ENCODE measurements at regions not wholly inside any gene's neighbourhood (a gene's known extent, or its start where the extent isn't known, plus 50 kb on each side); places are given as distances from the start of the nearest gene placed in this dataset.

DNA sequence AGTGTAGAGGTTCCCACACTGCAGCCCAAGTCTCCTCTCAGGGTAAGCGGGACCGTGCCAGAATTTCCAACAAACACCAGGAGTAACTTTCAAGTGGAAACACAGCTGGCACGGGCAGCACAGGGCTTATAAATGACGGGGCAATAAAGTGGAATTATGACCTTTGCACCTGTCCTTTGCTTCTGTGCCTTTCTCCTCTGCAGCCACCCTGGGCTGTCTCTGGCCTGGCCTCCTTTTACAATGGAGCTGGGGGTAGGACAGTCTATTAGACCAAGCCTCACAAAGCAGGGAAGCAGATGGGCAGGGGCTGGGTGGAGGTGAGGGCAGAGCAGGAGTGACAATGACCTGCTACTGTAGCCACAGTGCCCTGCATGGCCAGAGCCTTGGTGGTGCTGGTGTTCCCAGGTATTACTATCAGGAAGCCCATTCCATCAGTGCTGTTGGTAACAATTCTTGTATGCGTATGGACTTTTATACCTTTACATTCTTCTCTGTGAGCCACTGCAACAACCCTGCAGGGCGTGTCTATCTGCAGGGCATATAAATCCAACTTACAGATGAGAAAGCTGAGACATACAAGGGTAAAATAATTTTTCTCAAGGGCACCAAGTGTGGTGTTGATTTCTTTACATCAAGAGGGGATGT lies 387.8 kb downstream of the CTTN start:
- no peak for DNase-seq (ENCODE audit: low read depth, low spot score)

DNA sequence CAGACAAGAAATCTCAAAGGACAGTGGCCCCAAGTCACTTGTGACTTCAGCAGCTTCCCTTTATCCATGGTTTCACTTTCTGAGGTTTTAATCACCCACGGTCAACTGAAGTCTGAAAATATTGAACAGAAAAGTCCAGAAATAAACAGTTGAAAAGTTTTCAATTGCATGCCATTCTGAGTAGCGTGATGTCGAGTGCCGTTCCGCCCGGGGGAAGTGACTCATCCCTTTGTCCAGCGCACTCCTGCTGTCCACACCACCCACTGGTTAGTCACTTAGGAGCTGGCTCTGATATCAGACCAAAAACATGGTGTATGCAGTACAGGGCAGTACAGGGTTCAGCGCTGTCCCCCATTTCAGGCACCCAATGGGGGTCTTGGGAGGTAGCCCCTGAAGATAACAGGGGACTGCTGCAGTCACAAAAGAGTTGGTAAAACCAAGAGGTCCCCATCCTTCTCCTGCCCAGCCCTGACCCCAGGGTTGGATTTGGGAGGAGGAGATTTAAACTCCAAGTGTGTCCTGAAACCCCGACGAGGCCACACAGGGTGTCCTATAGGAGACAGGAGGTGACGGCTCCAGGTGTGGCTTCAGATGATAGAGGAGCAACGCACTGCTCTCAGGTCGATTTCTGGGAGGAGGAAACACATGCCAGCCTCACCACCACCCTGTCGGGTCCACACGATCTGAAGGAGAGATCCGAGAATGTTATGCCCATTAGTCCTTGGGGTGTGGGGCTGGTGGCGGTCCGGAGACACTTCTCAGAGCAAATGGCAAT lies 390.1 kb downstream of the CTTN start:
- DNase-seq (ENCODE audit: low read depth, low spot score): no peak

DNA sequence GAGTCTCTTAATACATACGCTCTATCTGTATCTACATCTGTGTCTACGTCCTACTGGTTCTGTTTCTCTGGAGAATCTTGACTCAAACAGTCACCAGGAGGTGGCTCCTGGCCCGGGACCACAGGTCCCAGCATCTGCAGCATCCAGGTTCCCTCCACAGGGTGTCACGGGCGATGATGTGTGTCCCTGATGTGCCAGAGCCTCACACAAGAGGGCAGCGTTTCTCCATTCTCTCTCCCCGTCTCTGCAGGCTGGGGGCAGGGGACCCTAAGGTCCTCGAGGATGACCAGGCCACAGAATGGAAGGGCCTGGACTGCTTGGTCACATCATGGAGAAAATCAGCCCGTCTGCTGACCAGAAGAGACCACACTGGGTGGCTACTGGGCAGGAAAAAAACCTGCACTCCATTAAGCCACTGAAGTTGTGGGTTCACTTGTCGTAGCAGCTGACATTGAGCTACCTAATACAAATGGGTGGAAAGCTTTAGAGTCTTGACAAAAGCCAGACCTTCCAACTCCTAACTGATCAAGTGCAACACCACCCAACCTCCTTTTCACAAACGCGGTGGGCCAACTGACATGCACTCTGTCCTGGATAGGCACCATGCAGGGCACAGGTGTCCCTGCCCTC lies 392.5 kb downstream of the CTTN start:
- no peak for DNase-seq (ENCODE audit: low read depth, low spot score)

DNA sequence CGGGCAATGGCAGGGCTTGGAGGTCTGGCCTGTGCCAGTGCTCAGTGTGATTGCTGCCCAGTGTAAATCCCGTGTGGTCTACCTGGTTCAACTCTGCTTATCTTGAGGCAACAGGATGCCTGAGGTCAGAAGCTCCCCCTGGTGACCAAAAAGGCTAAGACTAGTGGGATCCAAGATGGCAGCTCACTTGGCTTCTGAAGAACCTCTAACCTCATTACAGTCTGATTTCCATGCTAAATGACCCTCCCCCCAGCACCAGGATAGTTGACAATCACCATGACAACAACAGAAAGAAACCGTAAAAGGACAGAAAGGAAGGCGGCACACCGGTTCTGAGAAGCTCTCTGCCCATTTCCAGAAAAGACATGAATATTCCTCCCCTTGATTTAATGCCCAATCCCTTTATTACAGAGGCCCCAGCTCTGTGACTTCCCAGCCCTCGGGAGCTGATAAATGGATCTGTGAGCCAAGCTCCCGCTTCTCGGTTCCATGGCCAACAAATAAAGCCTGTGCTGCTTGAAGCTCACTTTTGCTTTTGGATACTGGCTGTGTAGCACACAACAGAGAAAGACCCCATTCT lies 398.4 kb downstream of the CTTN start:
- DNase-seq (ENCODE audit: low read depth, low spot score): no peak

DNA sequence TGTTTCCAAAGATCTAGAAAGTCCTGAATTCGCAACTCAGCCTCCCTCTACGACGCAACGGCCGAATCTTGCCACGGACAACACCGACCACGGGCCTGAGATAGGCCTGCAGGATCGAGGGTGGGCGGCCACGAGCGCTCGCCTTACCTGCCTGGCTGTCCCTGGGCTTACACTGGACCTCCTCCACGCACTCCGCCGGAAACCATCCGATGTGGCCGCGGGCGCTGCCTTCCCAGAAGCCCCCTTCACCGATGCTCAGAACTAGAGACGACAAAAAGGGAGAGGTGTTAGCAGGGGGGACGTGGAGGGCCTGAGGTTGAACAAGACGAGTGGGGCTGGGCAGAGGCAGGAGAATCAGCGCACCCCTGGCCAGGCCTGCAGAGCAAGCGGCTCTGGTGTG lies 400.0 kb downstream of the CTTN start:
- DNase-seq (ENCODE audit: low read depth, low spot score): no peak

DNA sequence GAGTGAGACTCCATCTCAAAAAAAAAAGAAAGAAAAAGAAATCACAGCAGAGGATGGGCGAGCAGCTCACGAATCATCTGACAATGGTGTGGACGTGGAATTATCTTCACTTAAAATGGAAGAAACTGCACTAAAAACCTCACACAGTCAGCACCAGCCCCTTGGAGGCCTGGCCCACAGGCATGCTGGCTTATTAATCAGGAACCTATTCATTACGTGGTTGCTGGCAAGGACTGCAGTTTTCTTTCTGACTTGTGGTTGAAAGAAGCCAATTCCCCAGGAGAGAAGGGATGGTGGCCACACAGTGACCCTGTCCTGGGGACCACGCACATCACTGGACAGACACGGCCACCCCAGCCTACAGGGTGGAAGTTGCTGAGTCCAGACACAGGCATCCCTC lies 401.1 kb downstream of the CTTN start:
- DNase-seq (ENCODE audit: low read depth, low spot score): no peak

DNA sequence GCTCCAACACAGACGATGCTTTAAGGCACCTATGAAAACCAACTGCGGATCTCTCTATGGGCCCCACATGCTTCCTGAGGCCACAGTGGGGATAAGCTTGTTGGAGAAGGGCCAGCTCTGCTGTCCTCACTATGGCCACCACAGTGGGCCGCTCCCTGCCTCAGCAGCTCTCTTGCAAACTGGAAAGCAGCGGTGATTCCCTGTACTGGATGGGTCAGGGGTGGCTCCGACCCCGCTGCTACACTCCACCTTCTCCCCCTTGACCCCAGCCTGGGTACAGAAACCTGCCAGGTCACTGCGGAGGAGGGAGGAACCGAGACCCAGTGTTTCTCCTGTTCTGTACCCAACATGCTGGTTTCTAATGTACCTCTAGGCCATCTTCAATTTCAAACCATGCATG lies 403.9 kb downstream of the CTTN start:
- no peak for DNase-seq (ENCODE audit: low read depth, low spot score)

DNA sequence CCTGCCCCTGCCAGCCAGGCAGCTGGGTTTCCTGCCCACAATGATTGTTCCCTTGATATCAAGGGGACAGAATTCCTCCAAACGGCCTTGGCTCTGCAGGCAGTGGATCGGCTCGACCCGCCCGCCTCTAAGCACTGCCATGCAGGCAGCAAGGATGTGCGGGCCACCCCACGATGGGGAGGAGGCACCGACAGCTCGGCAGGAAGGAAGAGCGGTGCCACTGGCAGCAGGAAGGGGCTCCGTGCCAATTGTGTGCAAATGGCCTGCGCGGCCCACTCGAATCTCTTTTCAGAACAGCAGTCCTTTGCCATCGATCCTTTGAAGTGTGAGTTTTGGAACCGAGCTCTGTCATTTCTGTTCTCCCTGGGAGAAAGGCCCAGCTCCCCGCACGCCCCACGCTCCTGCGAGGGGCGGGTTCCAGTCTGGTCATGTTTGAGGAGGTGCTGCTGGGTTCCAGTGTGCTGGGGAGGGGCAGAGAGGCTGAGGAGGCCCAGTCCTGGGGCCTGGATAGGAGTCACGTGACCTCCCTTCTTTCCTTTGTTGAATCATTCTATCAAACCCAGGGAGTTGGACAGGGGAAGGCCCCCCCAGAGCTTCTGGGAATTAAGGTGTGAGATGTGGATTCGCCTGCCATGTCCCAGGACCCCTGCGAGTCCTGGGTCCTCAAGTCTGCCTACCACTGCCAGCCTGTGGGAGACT lies 406.0 kb downstream of the CTTN start:
- no peak for DNase-seq (ENCODE audit: low read depth, low spot score)

DNA sequence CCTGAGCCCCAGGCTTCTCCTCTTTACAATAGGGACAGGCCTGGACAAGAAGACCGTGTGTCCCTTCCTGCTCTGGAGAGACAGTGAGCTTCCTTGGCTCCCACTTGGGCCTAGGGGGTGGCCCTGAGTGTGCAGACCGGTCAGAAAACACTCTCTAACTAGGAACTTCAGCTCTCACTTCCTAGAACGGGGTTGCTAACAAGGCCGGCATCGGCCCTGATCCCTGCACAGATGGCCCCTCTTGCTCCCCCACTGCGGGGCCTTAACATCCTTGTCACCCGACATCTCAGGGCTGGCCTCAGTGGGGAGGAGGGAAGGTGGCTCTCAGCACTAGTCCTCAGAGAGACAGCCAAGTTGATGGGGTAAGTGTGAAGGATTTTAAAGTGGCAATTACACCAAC lies 406.9 kb downstream of the CTTN start:
- DNase-seq (ENCODE audit: low read depth, low spot score): no peak

DNA sequence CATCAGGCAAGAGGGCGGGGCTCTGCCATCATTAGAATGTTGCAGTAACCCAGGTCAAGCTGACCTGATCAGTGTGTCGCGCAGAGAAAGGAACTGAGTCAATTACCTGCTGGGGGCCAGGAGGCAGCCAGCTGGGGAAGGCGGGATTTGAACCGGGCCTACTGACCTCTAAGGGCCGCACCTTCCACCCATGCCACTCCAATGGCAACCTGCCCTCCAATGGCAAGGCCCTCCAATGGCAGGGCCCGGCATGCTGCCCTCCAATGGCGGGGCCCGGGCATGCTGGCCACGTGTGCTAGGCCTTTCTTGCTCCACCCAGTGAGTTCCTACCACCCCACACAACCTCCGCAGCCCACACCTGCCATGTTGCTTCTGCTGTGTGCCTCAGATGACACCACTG lies 407.6 kb downstream of the CTTN start:
- DNase-seq (ENCODE audit: low read depth, low spot score): no peak

DNA sequence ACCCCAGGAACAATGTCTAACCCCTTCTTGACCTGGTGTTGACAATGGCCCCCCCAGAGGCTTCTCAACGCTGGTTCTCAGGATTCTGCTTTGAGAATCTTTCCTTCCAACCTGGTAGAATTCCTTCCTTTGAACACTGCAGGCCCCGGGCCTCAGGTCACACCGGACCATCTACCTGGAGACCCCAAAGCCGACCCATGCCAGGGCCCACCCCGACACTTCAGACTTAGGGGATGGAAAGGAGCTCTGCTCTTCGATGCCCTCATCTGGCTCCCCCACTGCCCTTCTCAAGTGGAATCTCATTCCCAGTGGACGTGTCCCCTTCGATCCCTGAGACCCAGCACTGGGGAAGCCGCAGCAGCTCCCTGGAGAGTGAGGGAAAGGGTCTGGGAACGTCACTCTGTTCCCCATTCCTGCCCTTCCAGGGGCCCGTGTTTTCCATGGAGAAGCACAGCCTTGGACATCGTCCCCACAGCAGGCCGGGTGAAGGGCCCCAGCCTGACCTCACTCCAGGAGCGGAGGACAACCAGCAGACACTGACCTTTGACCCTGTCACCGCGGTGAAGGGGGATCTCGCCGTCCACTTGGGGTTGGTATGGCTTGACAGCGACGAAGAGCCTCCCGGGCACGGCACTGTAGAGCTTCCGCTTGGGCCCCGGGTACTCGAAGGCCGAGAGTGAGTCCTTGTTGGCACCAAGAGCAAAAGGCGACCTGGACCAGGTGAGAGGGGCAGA lies 408.3 kb downstream of the CTTN start:
- no peak for DNase-seq (ENCODE audit: low read depth, low spot score)

DNA sequence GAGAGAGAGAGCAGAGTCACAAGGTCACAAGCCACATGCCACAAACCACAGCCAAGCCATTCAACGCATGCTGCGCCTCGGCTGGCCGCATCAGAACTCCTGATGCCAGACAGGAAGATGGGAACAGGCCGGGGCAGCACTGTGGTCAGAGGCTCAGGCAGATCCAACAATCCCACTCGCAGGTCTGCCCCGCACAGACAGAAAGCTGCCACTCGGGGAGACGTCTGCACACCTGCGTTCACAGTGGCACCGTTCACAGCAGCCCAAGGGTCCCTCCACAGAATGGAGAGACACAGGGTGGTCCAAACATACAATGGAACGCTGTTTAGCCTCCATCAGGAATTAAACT lies 408.8 kb downstream of the CTTN start:
- DNase-seq (ENCODE audit: low read depth, low spot score): no peak

DNA sequence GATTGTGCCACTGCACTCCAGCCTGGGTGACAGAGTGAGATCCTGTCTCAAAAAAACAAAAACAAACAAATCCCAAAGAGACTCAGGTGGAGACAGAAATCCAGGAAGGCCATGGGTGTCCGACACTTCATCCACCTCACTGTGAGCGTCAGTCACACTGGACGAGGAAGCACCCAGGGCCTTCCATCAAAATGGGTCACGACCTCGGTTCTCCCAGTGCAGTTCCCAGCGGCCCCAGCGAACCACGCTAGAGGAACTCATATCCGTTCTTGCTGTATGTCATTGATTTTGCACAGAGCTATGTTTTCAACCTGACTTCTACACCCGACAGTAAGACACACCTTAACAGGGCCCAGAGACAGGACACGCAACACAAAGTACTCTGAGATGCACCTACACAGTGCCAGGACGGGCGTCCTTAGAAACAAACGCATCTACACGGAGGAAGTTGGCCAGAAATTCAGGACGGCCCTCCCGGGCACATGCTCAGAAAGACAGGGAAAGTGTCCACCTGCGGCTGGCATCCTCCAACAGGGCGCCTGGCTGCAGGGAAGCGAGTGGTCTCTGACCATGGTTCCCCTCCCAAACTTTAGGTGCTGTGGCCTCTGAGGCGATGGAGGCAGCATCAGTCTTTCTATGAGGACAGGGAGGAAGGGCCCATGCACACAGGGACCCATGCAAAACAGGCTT lies 410.5 kb downstream of the CTTN start:
- DNase-seq (ENCODE audit: low read depth, low spot score): no peak

DNA sequence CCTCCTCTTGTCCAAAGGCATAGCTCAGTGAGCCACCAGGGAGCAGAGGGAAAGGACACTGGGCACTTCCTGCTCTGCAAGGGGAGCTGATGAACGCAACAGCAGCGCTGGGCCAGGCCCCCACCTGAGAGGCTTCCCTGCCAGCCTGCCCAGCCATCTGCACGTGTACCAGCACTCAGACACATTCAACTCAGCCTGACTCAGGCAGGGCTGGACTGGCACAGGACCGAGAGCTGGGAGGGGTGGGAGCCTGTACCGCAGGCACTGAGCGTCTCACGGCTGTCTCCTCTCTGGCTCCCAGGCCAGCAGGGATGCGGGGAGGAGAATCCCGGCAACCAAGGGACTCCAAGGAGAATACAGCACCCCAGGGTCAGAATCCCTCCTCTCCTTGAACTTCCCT lies 411.8 kb downstream of the CTTN start:
- no peak for DNase-seq (ENCODE audit: low read depth, low spot score)

DNA sequence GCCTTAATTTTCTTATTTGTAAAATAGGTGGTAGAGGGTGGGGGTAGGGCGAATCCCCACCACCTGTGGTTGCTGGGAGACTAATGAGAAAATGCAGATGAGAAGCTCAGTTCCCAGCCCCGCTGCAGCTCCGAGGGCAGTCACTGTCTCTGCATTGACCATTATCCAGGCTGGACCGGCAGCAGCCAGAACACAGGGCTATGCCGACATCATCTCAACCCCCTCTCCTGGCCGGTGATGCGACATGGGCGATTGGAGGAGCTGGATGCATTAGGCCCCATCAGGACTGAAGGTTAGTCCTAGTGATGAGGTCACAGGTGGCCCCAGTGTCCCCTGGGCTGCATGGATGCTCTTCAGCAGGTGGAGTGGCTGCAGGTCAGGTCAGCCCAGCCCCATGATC lies 412.4 kb downstream of the CTTN start:
- no peak for DNase-seq (ENCODE audit: low read depth, low spot score)

DNA sequence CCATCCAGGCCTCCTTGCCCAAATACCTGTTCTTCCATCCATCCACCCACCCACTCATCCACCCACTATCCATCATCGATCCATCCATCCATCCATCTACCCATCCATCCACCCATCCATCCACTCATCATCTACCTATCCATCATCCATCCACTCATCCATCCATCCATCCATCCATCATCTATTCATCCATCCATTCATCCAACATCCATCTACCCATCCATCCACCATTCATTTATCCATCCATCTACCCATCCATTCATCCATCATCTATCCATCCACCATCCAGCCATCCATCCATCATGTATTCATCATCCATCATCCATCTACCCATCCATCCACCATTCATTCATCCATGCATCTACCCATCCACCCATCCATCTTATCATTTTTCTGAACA lies 413.2 kb downstream of the CTTN start:
- no peak for DNase-seq (ENCODE audit: low read depth, low spot score)

DNA sequence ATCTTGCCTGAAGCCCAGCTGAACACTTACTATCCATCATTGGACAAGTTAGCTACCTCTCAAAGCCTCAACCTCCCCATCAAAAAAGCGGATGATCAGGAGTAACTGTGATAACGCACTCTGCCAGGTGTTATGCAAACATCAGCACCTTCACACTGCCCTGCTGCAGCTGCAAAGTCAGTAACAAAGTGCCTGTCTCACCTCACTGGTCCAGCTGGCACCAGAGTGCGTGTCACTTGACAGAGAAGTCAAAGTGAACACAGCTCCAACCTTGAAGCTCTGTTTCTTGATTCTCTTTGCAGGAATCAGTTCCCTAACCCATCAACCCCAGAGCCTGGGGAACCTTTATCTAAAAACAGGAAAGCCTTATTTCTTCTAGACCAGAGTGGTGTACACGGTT lies 413.6 kb downstream of the CTTN start:
- DNase-seq (ENCODE audit: low read depth, low spot score): no peak

DNA sequence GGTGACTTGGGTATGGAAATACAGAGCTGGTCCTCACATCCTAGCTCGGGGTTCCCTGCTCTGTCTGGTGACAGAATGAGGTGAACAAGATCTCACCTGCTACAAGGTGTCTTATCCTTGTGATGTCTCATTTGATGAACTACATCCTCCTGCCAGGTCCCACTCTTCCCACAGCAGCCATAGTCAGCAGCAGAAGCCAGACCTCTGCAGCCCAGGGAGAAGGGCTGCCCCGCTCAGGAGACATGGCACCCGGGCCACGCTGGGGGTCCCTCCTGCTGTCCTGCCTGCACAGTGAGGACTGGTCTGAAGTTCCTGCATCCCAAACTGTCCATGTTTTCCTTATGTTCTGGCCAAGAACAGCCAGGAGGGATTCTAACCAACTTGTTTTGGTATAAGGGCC lies 414.1 kb downstream of the CTTN start:
- no peak for DNase-seq (ENCODE audit: low read depth, low spot score)

DNA sequence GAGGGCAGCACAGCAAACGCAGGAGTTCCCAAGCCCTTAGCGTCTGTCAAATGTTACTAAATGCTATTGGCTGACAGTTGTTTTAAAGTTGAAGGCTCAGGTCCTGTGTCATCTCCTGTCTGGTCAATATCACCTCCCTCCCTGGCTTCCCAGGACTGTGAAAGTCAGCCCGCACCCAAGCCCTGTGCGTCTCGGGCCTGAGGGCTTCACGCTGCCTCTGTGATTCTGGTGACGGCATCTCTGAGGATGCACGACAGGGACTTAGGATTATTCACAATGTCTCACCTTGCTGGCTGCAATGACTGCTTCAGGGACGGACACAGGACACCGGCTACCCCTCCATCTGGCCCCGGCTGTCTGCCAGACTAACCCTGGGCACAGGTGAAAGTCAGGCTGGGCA lies 415.3 kb downstream of the CTTN start:
- no peak for DNase-seq (ENCODE audit: low read depth, low spot score)

DNA sequence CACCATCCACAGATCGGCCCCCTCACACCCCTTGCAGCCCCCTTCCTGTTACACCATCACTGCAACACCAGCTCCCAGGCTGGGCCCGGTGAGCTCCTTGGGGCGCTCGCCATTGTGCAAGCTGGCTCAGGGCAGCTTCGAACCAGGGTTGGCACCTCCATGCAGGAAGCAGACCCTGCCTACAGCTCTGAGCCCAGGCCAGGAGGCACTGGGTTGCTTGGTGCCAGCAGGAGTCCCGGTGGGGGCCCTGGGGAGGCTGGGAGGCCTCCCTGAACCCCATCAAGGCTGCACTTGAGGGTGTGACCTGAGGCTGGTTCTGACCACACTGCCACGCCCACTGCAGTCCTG lies 417.1 kb downstream of the CTTN start:
- DNase-seq (ENCODE audit: low read depth, low spot score): no peak

DNA sequence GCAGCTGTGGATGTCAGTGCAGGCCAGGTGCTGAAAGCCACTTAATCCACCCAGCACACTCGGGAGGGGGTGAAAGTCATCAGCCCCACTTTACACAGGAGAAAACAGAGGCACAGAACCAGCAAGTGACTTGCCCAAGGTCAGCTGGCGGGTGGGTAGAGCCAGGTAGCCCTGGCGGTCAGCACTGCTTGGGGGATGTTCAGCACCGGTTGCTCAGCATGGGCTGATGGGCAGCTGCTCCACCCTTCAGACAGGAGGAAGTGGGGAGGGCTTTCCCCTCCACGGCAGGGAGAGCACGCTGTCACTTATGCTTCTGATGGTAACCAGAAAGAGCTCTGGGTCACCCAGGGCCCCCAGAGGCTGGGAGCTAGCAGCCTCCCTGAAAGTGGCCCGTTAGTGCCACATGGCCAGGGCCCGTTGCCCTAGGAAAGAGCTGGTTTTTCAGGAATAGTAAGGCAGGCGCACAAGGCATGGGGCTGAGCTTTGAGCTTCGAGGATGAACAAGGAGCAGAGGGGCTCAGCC lies 417.9 kb downstream of the CTTN start:
- no peak for DNase-seq (ENCODE audit: low read depth, low spot score)
